ENCODE measurements at regions not wholly inside any gene's neighbourhood (a gene's known extent, or its start where the extent isn't known, plus 50 kb on each side); places are given as distances from the start of the nearest gene placed in this dataset.

DNA sequence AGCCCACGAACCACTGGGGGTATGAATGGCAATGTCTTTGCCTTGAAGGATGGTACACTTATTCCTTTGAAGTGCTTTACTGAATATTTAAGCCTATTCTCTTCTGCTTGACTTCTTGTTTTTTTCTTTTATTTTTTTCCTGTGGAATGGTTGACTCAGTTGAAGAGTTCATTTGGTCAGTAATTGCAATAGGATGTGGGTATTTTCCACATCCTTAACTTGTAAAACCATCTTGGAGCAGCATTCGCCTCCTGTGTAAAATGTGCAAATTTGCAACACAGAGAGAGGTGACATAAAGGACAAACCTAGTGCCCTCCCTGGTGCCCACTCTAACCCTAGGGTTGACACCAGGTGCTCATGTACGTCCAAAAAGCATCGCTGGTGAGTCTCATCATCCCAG lies 347.0 kb downstream of the GATA3 start:
- no peaks in the 10 kb centered on the region for H3K9me3 ChIP-seq
- H3K4me1 ChIP-seq = no peaks in the 10 kb centered on the region
- H3K4me3 ChIP-seq = no peak overlapping the region
- intact Hi-C loops (cut with DNase I) = no loop called here
- DNase-seq (no peak), ATAC-seq (no peak)
- no peak overlapping the region for H3K27ac ChIP-seq
- TF ChIP-seq, protein P1, sequence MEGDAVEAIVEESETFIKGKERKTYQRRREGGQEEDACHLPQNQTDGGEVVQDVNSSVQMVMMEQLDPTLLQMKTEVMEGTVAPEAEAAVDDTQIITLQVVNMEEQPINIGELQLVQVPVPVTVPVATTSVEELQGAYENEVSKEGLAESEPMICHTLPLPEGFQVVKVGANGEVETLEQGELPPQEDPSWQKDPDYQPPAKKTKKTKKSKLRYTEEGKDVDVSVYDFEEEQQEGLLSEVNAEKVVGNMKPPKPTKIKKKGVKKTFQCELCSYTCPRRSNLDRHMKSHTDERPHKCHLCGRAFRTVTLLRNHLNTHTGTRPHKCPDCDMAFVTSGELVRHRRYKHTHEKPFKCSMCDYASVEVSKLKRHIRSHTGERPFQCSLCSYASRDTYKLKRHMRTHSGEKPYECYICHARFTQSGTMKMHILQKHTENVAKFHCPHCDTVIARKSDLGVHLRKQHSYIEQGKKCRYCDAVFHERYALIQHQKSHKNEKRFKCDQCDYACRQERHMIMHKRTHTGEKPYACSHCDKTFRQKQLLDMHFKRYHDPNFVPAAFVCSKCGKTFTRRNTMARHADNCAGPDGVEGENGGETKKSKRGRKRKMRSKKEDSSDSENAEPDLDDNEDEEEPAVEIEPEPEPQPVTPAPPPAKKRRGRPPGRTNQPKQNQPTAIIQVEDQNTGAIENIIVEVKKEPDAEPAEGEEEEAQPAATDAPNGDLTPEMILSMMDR (IDR thresholded peaks at IDR 0.05) = no peak
- H3K36me3 ChIP-seq = no peaks in the 10 kb centered on the region
- no peaks in the 10 kb centered on the region for H3K27me3 ChIP-seq

DNA sequence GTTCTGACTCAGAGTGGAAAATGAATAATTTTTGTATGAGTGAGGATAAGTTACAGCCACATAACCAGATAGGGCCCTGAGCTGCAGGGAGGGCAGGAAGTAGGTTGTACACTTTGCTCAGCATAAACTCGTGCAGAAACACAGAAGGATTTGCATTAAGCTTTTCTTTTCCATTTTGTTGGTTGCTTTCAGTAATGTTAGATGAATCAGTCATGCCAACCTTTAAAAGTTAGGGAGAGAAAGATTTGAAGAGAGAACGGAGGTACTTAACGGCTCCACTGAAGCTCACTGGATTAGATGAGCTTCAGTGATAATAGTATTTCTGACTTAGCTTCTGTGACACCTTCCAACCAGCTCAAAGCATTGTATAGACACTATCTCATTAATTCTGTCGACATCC lies 348.1 kb downstream of the GATA3 start:
- TF ChIP-seq, protein P1 (IDR thresholded peaks at IDR 0.05) = no peak
- ATAC-seq (no peak), DNase-seq (no peak)
- intact Hi-C loops (cut with DNase I) = no loop called here
- no peaks in the 10 kb centered on the region for H3K9me3 ChIP-seq
- H3K4me3 ChIP-seq = no peak overlapping the region
- H3K36me3 ChIP-seq = no peaks in the 10 kb centered on the region
- H3K4me1 ChIP-seq = no peaks in the 10 kb centered on the region
- no peak overlapping the region for H3K27ac ChIP-seq
- H3K27me3 ChIP-seq = no peaks in the 10 kb centered on the region

DNA sequence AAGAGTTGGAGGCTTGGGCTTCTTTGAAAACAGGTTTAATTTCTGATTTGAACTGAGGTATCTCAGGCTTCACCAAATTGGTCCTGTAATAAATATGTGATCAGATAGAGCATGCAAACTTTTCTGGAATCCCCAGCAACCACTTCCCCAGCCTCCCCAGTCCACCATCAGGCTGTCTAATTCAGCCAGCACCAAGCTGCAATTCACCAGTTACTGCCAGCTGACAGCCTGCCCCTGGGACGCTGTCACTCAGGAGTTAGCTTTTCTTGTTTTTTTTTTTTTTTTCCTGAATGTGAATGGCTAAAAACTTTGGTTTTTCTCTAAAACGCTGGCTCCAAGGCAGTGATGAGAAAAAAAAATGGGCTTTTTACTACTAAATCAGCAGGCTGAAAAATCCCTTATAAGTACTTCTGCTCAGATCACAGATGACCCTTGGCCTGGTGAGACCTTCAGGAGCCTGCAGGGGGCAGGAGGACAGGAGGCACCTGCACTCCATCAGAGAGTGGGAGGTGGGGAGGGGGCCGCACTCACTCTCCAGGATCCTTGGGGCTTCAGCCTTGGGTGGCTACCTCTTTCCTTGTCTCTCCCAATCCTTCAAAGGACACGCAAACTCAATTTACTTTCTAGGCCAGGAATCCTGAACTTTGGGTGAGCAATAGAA lies 349.4 kb downstream of the GATA3 start:
- H3K4me1 ChIP-seq = no peaks in the 10 kb centered on the region
- TF ChIP-seq, protein P1 (IDR thresholded peaks at IDR 0.05) = no peak
- H3K27me3 ChIP-seq = no peaks in the 10 kb centered on the region
- intact Hi-C loops (cut with DNase I) = no loop called here
- no peaks in the 10 kb centered on the region for H3K9me3 ChIP-seq
- H3K4me3 ChIP-seq = no peak overlapping the region
- ATAC-seq = no peak
- DNase-seq = no peak
- no peaks in the 10 kb centered on the region for H3K36me3 ChIP-seq
- no peak overlapping the region for H3K27ac ChIP-seq

DNA sequence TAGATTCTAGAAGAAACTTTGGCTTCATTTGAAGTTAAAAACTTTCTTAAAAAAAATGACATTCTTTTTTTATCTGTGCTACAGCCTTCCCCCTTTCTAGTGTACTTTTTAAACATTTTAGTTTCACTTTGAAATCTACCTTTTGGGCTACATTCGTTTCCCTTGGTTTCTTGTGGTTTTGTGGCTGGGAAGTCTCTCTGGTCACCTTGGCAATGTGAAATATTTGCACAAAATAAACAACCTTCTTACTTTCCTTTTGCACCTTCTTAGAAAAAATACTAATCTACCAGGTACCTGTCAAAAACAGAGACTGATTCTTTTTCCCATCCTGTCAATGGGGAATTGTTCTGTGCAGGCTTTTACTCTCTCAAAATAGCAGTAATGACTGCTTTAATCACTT lies 350.2 kb downstream of the GATA3 start:
- TF ChIP-seq, protein P1 (IDR thresholded peaks at IDR 0.05) = no peak
- Histone ChIP-seq H3K9me3 (no peaks in the 10 kb centered on the region), H3K36me3 (no peaks in the 10 kb centered on the region), H3K4me3 (no peak overlapping the region), H3K4me1 (no peaks in the 10 kb centered on the region), H3K27ac (no peak overlapping the region), H3K27me3 (no peaks in the 10 kb centered on the region)
- ATAC-seq (no peak), DNase-seq (no peak)
- intact Hi-C loops (cut with DNase I) = no loop called here

DNA sequence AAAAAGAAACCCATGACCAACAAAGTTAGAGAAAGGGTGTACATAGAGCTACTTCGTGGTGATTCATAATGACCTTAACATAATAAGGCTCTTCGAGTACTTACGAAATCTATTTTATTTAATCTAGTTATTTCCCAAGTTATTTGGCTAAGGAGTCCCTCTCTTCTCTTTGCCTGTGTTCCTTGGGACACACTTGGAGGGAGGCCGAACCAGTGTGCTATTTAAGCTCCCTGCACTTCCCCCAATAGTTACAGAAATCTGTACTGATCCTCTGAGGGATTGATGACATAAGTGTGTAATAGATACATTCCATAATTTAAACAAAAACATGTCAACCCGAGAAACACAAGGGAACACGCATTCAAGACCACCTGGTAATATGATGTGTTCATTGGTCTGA lies 351.1 kb downstream of the GATA3 start:
- no peak overlapping the region for H3K27ac ChIP-seq
- intact Hi-C loops (cut with DNase I) = no loop called here

More for the DNA sequence above, 351.1 kb downstream of the GATA3 start:
- H3K9me3 ChIP-seq = no peaks in the 10 kb centered on the region
- no peak overlapping the region for H3K4me3 ChIP-seq
- ATAC-seq (no peak), DNase-seq (no peak)
- TF ChIP-seq, protein P1 (IDR thresholded peaks at IDR 0.05) = no peak
- H3K36me3 ChIP-seq = no peaks in the 10 kb centered on the region
- H3K27me3 ChIP-seq = no peaks in the 10 kb centered on the region
- no peaks in the 10 kb centered on the region for H3K4me1 ChIP-seq
